ENCODE measurements at regions not wholly inside any gene's neighbourhood (a gene's known extent, or its start where the extent isn't known, plus 50 kb on each side); places are given as distances from the start of the nearest gene placed in this dataset.

GRCh38 chr13:33957497-33957905 is 139.6 kb downstream of the RFC3 start:
- no peak overlapping the region for H4K8ac ChIP-seq (ENCODE audit: low read depth in 2 of 2, low read length in 2 of 2)
- no peak overlapping the region for H2AFZ ChIP-seq (replicated peaks; ENCODE audit: low read length, poor library complexity)
- no peak overlapping the region for H3K4ac ChIP-seq (ENCODE audit: low read depth, low read length)
- no peak overlapping the region for H3K27ac ChIP-seq (ENCODE audit: insufficient read depth, low read length)
- no peak overlapping the region for H3K14ac ChIP-seq (replicated peaks; ENCODE audit: low read depth, low read length)
- no peak overlapping the region for H4K5ac ChIP-seq (ENCODE audit: low read depth, low read length)
- BruUV-seq (replicated peaks): no TSS peak
- H2BK20ac ChIP-seq (ENCODE audit: low read depth, low read length): no peak overlapping the region
- no peaks in the 10 kb centered on the region for H3K9me3 ChIP-seq (ENCODE audit: control insufficient read depth, insufficient read depth, low read length)
- no peak for TF ChIP-seq RAD21 (IDR thresholded peaks at IDR 0.05; ENCODE audit: low read length)
- TF ChIP-seq POLR2A (IDR thresholded peaks at IDR 0.05; ENCODE audit: low read depth, low read length): no peak
- TF ChIP-seq CEBPB (IDR thresholded peaks at IDR 0.05; ENCODE audit: low read depth, low read length): no peak
- TF ChIP-seq ELK1 (IDR thresholded peaks at IDR 0.05; ENCODE audit: borderline replicate concordance, low read depth, low read length): no peak
- no peak for TF ChIP-seq CTCF (conservative IDR thresholded peaks at IDR 0.05; ENCODE audit: low read depth, low read length)
- TF ChIP-seq MXI1 (IDR thresholded peaks at IDR 0.05; ENCODE audit: borderline replicate concordance, low read depth, low read length): no peak
- no peak for TF ChIP-seq CHD1 (IDR thresholded peaks at IDR 0.05; ENCODE audit: low read depth, low read length)
- no peak for TF ChIP-seq NFE2L2 (IDR thresholded peaks at IDR 0.05; ENCODE audit: low read depth, low read length)
- TF ChIP-seq RCOR1 (IDR thresholded peaks at IDR 0.05; ENCODE audit: insufficient replicate concordance, low read length): no peak
- no peak for TF ChIP-seq FOS (IDR thresholded peaks at IDR 0.05; ENCODE audit: low read depth, low read length)
- TF ChIP-seq SMC3 (IDR thresholded peaks at IDR 0.05; ENCODE audit: low read depth, low read length): no peak
- TF ChIP-seq MAFK (IDR thresholded peaks at IDR 0.05; ENCODE audit: low read depth, low read length): no peak
- TF ChIP-seq RFX5 (IDR thresholded peaks at IDR 0.05; ENCODE audit: low read depth, low read length): no peak
- no peak for TF ChIP-seq BHLHE40 (IDR thresholded peaks at IDR 0.05; ENCODE audit: low read depth, low read length)
- TF ChIP-seq MAZ (IDR thresholded peaks at IDR 0.05; ENCODE audit: borderline replicate concordance, low read depth, low read length): no peak
- TF ChIP-seq USF2 (IDR thresholded peaks at IDR 0.05; ENCODE audit: low read depth, low read length): no peak
- no peaks in the 10 kb centered on the region; the same call in 1 of the 2 replicates for H3K27me3 ChIP-seq (ENCODE audit: control insufficient read depth, insufficient read depth, low read length)
- H3K36me3 ChIP-seq (ENCODE audit: control insufficient read depth, insufficient read depth, low read length): no peaks in the 10 kb centered on the region
- ChIA-PET CTCF (no interaction called here), POLR2A (ENCODE audit: unreplicated experiment) (no interaction called here)
- ATAC-seq (ENCODE audit: low read depth) (no peak), DNase-seq (no peak)
- H2AK5ac ChIP-seq (ENCODE audit: low read depth, low read length): no peak overlapping the region
- H4K91ac ChIP-seq (ENCODE audit: insufficient read depth, low read depth, low read length): no peak overlapping the region
- intact Hi-C loops (cut with micrococcal nuclease) (no loop called here), in situ Hi-C loops (cut with MboI; ENCODE audit: low sequenced_read_pairs) (no loop called here), dilution Hi-C loops (cut with HindIII; ENCODE audit: low sequenced_read_pairs, unreplicated experiment) (no loop called here)
- WGBS, 2 experiments (ENCODE audit: extremely low coverage in 2 of 2, insufficient read length in 1 of 2): 80% methylated on average over 1 of the region's 5 CpGs; no CpG with 5 or more reads in 1 of the 2 experiments
- H3K4me2 ChIP-seq (ENCODE audit: low read depth, low read length): no peak overlapping the region
- H3K23ac ChIP-seq (ENCODE audit: low read depth, low read length): no peak overlapping the region
- no peak overlapping the region for H3K4me3 ChIP-seq (ENCODE audit: insufficient read depth, low read depth, low read length)
- no peak overlapping the region for H3K9ac ChIP-seq (ENCODE audit: low read depth, low read length)
- H2BK5ac ChIP-seq (ENCODE audit: low read depth, low read length, poor library complexity, severe bottlenecking): no peak overlapping the region
- no peaks in the 10 kb centered on the region for H3K79me1 ChIP-seq (ENCODE audit: low read depth in 1 of 2, low read length in 2 of 2)
- no peak overlapping the region for H2AK9ac ChIP-seq (replicated peaks; ENCODE audit: low read depth, low read length, poor library complexity)
- no peak overlapping the region for H3K18ac ChIP-seq (ENCODE audit: low read depth, low read length)
- no peak overlapping the region for H2BK15ac ChIP-seq (ENCODE audit: low read depth, low read length)
- H4K20me1 ChIP-seq (ENCODE audit: insufficient read depth, low read length): no peaks in the 10 kb centered on the region
- H3K56ac ChIP-seq (ENCODE audit: extremely low read depth, insufficient read depth, low read length): no peak overlapping the region
- H3K4me1 ChIP-seq (ENCODE audit: control insufficient read depth, insufficient read depth, low read length): no peaks in the 10 kb centered on the region
- H2BK120ac ChIP-seq (ENCODE audit: low read depth, low read length): no peak overlapping the region
- H3K9me1 ChIP-seq (ENCODE audit: insufficient read depth, low read length): no peaks in the 10 kb centered on the region

Data from IMR-90 (cell line).